NCI-H510A treated with DMSO at 0.1 percent for 48 hours (cell line): ENCODE measurements at regions not wholly inside any gene's neighbourhood (a gene's known extent, or its start where the extent isn't known, plus 50 kb on each side); places are given as distances from the start of the nearest gene placed in this dataset.

Experiments used
- DNase-seq: peaks from one replicate; lab custom pipeline; 2025; lab: John Stamatoyannopoulos, UW

- no peak for DNase-seq
Observed at GRCh38 chr10:75294518-75294865, 58.7 kb upstream of the COMTD1 start.

GRCh38 chr10:75294031-75294437 is 58.3 kb upstream of the COMTD1 start:
- no peak for DNase-seq

GRCh38 chr10:75293446-75293820 is 57.7 kb upstream of the COMTD1 start:
- DNase-seq = no peak

- no peak for DNase-seq
Observed at GRCh38 chr10:75292794-75293445, 57.2 kb upstream of the COMTD1 start.

- DNase-seq = no peak
Observed at GRCh38 chr10:75291805-75292204, 56.0 kb upstream of the COMTD1 start.

- no peak for DNase-seq
Observed at GRCh38 chr10:75288140-75288711, 52.5 kb upstream of the COMTD1 start.

- no peak for DNase-seq
Observed at GRCh38 chr10:75287697-75288096, 51.9 kb upstream of the COMTD1 start.

GRCh38 chr10:75286901-75287300 is 51.1 kb upstream of the COMTD1 start:
- DNase-seq = no peak
